SK-N-MC (cell line): ENCODE measurements at regions not wholly inside any gene's neighbourhood (a gene's known extent, or its start where the extent isn't known, plus 50 kb on each side); places are given as distances from the start of the nearest gene placed in this dataset.
A peak's percentile ranks its signal among the peaks of the same experiment; 100 is the strongest.
"Not testable (repeated sequence)": the region's sequence is repeated elsewhere in the genome, so short reads cannot be mapped to it uniquely, and the experiment has no call there.

ENCODE experiments used
- DNase-seq: peaks from one replicate; pipeline ENCODE4 v3.0.0-alpha.2; 2011; ENCODE audit warnings: low read depth, low spot score
- H3K27ac ChIP-seq: fragments of 200-600 bp; sonication (generic); 2 replicates; pipeline ENCODE4 v1.5.1; 2016; ENCODE audit warnings: mixed run types
- H3K36me3 ChIP-seq: fragments of 200-600 bp; sonication (generic); 2 replicates; pipeline ENCODE4 v1.6.1; 2017; ENCODE audit warnings: antibody characterized with exemption, low read length, mixed read lengths; ENCODE audit not compliant: insufficient read depth
- H3K4me3 ChIP-seq: fragments of 200-600 bp; sonication (generic); 2 replicates; pipeline ENCODE4 v1.5.1; 2016
- H3K9ac ChIP-seq: fragments of 200-600 bp; sonication (generic); 2 replicates; pipeline ENCODE4 v1.8.0; 2017; ENCODE audit warnings: mixed run types, mixed read lengths; ENCODE audit not compliant: insufficient read length
- H3K9me3 ChIP-seq: fragments of 200-600 bp; sonication (generic); 2 replicates; pipeline ENCODE4 v1.6.1; 2017; ENCODE audit warnings: low read depth, mild to moderate bottlenecking, antibody characterized with exemption, low read length, moderate library complexity, mixed read lengths
- EZH2 ChIP-seq: fragments of 200-600 bp; sonication (generic); IDR thresholded peaks from one replicate; pipeline ENCODE4 v1.6.1; 2017; ENCODE audit warnings: antibody characterized with exemption
- FOXP2 ChIP-seq: optimal IDR thresholded peaks from 2 replicates; pipeline ENCODE3; 2011; ENCODE audit warnings: mild to moderate bottlenecking, moderate library complexity; ENCODE audit not compliant: insufficient read depth; ENCODE audit errors: extremely low read length, control extremely low read depth
- POLR2AphosphoS5 ChIP-seq: IDR thresholded peaks from 2 replicates; pipeline ENCODE4 v1.6.1; 2012; ENCODE audit warnings: mild to moderate bottlenecking, low read depth, low read length, borderline replicate concordance

DNA sequence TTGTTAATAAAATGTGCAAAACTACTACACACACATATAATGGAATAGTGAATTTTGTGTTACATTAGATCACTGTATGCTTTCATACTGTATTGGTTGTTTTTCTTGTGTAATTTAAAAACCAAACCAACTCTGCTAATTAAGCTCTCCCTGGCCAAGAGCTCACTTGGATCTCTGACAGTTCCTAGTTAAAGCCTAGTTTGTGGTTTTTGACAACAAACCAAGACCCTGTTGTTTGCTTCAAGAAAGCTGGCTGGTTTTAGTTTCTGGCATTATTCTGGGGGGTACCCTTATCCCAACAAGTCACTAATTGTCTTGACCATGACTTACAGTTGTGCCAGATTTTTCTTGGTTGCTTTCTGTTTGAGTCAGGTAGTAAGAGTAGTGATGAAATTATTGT lies 121.4 kb upstream of the CXorf66 start:
- Histone ChIP-seq H3K4me3 (no peak overlapping the region), H3K36me3 (no peaks in the 10 kb centered on the region), H3K27ac (no peak overlapping the region), H3K9me3 (no peaks in the 10 kb centered on the region), H3K9ac (no peak overlapping the region)
- no peak for DNase-seq
- TF ChIP-seq FOXP2: no peak
- TF ChIP-seq EZH2: no peak
- no peak for TF ChIP-seq POLR2AphosphoS5

- H3K36me3 ChIP-seq, H3K4me3 ChIP-seq, H3K9ac ChIP-seq, DNase-seq, H3K27ac ChIP-seq, H3K9me3 ChIP-seq: not testable (repeated sequence)
Observed at GRCh38 chrX:140074851-140075250, 109.5 kb upstream of the CXorf66 start.

DNA sequence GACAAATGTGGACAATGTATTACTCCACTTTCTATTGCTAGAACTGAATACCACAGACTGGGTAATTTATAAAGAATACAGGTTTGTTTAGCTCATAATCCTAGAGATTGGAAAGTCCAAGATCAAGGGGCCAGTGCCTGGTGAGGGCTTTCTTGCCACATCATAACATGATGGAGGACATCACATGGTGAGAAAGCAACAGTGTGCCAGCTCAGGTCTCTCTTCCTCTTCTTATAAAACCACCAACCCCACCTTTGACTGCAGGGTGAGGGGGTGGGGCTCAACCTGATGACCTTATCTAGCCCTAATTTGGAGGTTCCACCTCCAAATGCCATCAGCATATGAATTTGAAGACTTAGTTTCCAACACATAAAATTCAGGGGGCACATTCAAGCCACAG lies 105.7 kb upstream of the CXorf66 start:
- no peak for DNase-seq
- Histone ChIP-seq H3K27ac (no peak overlapping the region), H3K9me3 (no peaks in the 10 kb centered on the region), H3K9ac (no peak overlapping the region), H3K4me3 (no peak overlapping the region), H3K36me3 (no peaks in the 10 kb centered on the region)
- TF ChIP-seq POLR2AphosphoS5 (no peak), FOXP2 (no peak), EZH2 (no peak)

GRCh38 chrX:140065961-140066662 lies 100.8 kb upstream of the CXorf66 start:
- Histone ChIP-seq H3K36me3 (no peaks in the 10 kb centered on the region), H3K4me3 (no peak overlapping the region), H3K9ac (no peak overlapping the region), H3K27ac (no peak overlapping the region), H3K9me3 (no peaks in the 10 kb centered on the region)
- TF ChIP-seq EZH2: no peak
- TF ChIP-seq FOXP2: no peak
- no peak for TF ChIP-seq POLR2AphosphoS5
- DNase-seq: no peak

GRCh38 chrX:140064993-140065392 lies 99.7 kb upstream of the CXorf66 start:
- Histone ChIP-seq H3K4me3 (no peak overlapping the region), H3K27ac (no peak overlapping the region)
- no peak for DNase-seq

DNA sequence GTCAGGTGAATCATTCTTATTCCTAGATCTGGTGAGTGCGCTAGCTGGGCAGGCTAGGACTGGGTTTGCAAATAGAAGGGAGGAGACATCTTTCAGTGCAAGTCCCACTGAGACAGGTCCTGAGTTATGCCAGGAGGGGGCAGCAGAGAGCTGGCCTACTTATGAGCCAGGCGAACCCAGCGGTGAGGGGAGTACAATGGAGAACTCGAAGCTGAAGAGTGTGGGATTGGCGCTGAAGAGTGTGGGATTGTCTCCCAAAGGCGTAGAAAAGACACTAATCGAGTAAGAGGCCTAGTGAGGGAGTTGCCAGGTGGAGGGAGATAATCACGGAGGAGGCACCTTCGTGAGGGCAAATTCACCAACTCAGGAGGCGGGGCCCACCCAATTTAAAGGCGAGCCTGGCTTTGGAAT lies 91.7 kb upstream of the CXorf66 start:
- no peak overlapping the region for H3K4me3 ChIP-seq

More at GRCh38 chrX:140064993-140065392, 99.7 kb upstream of the CXorf66 start:
- no peaks in the 10 kb centered on the region for H3K36me3 ChIP-seq
- no peak overlapping the region for H3K9ac ChIP-seq
- no peaks in the 10 kb centered on the region for H3K9me3 ChIP-seq
- TF ChIP-seq FOXP2: no peak
- TF ChIP-seq EZH2: no peak
- no peak for TF ChIP-seq POLR2AphosphoS5

GRCh38 chrX:140053846-140054245 lies 88.5 kb upstream of the CXorf66 start:
- no peaks in the 10 kb centered on the region for H3K36me3 ChIP-seq
- no peak overlapping the region for H3K9ac ChIP-seq
- DNase-seq: no peak
- no peak overlapping the region for H3K4me3 ChIP-seq
- H3K27ac ChIP-seq: no peak overlapping the region
- no peak for TF ChIP-seq POLR2AphosphoS5
- TF ChIP-seq EZH2: no peak
- TF ChIP-seq FOXP2: no peak
- no peaks in the 10 kb centered on the region for H3K9me3 ChIP-seq

More for the DNA sequence above, 91.7 kb upstream of the CXorf66 start:
- Histone ChIP-seq H3K27ac (no peak overlapping the region), H3K36me3 (no peaks in the 10 kb centered on the region), H3K9ac (no peak overlapping the region), H3K9me3 (no peaks in the 10 kb centered on the region)
- peak; percentile 47 for DNase-seq
- TF ChIP-seq EZH2 (no peak), POLR2AphosphoS5 (no peak), FOXP2 (no peak)

DNA sequence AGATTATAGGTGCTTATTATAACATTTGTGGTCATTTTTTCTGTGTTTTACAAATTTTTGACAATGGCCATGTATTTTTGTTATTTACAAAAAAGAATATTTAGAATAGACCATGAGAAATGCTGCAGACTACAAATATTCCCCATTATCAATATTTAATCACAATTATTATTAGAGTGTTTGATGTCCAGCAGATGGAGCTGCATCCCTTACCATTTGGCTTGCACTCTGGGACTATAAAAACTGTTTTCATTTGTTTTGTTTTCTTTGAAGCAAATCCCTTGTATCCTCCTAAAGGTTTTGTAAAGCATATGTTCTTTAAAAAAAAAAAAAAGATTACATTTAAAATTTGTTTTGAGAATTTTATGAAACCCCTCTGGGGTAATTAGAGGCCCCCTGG lies 85.6 kb upstream of the CXorf66 start:
- Histone ChIP-seq H3K9me3 (no peaks in the 10 kb centered on the region), H3K36me3 (no peaks in the 10 kb centered on the region), H3K27ac (no peak overlapping the region), H3K4me3 (no peak overlapping the region), H3K9ac (no peak overlapping the region)
- TF ChIP-seq EZH2: no peak
- TF ChIP-seq POLR2AphosphoS5: no peak
- TF ChIP-seq FOXP2: no peak
- no peak for DNase-seq

- Histone ChIP-seq H3K27ac (no peak overlapping the region), H3K9me3 (no peaks in the 10 kb centered on the region), H3K4me3 (no peak overlapping the region), H3K9ac (no peak overlapping the region), H3K36me3 (no peaks in the 10 kb centered on the region)
- no peak for DNase-seq
- TF ChIP-seq POLR2AphosphoS5: no peak
- no peak for TF ChIP-seq FOXP2
- no peak for TF ChIP-seq EZH2
Observed at GRCh38 chrX:140040386-140040785, 75.1 kb upstream of the CXorf66 start.
